ENCODE measurements at regions not wholly inside any gene's neighbourhood (a gene's known extent, or its start where the extent isn't known, plus 50 kb on each side); places are given as distances from the start of the nearest gene placed in this dataset.
A peak's percentile ranks its signal among the peaks of the same experiment; 100 is the strongest.
"Not testable (repeated sequence)": the region's sequence is repeated elsewhere in the genome, so short reads cannot be mapped to it uniquely, and the experiment has no call there.

- DNase-seq (ENCODE audit: low read depth): no peak
Observed at GRCh38 chr4:141851246-141851891, 215.0 kb downstream of the IL15 start.

- no peak for DNase-seq (ENCODE audit: low read depth)
Observed at GRCh38 chr4:141853091-141853764, 216.8 kb downstream of the IL15 start.

GRCh38 chr4:141858437-141858836, 222.1 kb downstream of the IL15 start:
- no peak for DNase-seq (ENCODE audit: low read depth)

GRCh38 chr4:141860974-141861373, 224.6 kb downstream of the IL15 start:
- DNase-seq (ENCODE audit: low read depth): no peak

- DNase-seq (ENCODE audit: low read depth): no peak
Observed at GRCh38 chr4:141870152-141870551, 233.8 kb downstream of the IL15 start.

- no peak for DNase-seq (ENCODE audit: low read depth)
Observed at GRCh38 chr4:141871086-141871770, 234.8 kb downstream of the IL15 start.

GRCh38 chr4:141882650-141883049, 246.3 kb downstream of the IL15 start:
- not testable (repeated sequence) for DNase-seq (ENCODE audit: low read depth)

- DNase-seq (ENCODE audit: low read depth): no peak
Observed at GRCh38 chr4:141884070-141884469, 247.7 kb downstream of the IL15 start.

- no peak for DNase-seq (ENCODE audit: low read depth)
Observed at GRCh38 chr4:141885112-141885511, 248.7 kb downstream of the IL15 start.

- DNase-seq (ENCODE audit: low read depth): no peak
Observed at GRCh38 chr4:141890279-141890678, 253.9 kb downstream of the IL15 start.

GRCh38 chr4:141891260-141892120, 255.1 kb downstream of the IL15 start:
- no peak for DNase-seq (ENCODE audit: low read depth)

GRCh38 chr4:141896687-141897086, 260.3 kb downstream of the IL15 start:
- DNase-seq (ENCODE audit: low read depth): peak; percentile 49

- no peak for DNase-seq (ENCODE audit: low read depth)
Observed at GRCh38 chr4:141898346-141898745, 262.0 kb downstream of the IL15 start.

GRCh38 chr4:141899103-141899502, 262.7 kb downstream of the IL15 start:
- DNase-seq (ENCODE audit: low read depth): no peak

- DNase-seq (ENCODE audit: low read depth): no peak
Observed at GRCh38 chr4:141899541-141899940, 263.2 kb downstream of the IL15 start.

- DNase-seq (ENCODE audit: low read depth): no peak
Observed at GRCh38 chr4:141900856-141901255, 264.5 kb downstream of the IL15 start.

GRCh38 chr4:141905751-141906150, 269.4 kb downstream of the IL15 start:
- DNase-seq (ENCODE audit: low read depth): peak; percentile 75

- DNase-seq (ENCODE audit: low read depth): no peak
Observed at GRCh38 chr4:141909541-141909940, 273.2 kb downstream of the IL15 start.

GRCh38 chr4:141912831-141913230, 276.4 kb downstream of the IL15 start:
- DNase-seq (ENCODE audit: low read depth): no peak

GRCh38 chr4:141913928-141914327, 277.5 kb downstream of the IL15 start:
- DNase-seq (ENCODE audit: low read depth): no peak

- no peak for DNase-seq (ENCODE audit: low read depth)
Observed at GRCh38 chr4:141914746-141915145, 278.4 kb downstream of the IL15 start.

- no peak for DNase-seq (ENCODE audit: low read depth)
Observed at GRCh38 chr4:141919649-141920048, 283.3 kb downstream of the IL15 start.
